ENCODE measurements at regions not wholly inside any gene's neighbourhood (a gene's known extent, or its start where the extent isn't known, plus 50 kb on each side); places are given as distances from the start of the nearest gene placed in this dataset.

DNA sequence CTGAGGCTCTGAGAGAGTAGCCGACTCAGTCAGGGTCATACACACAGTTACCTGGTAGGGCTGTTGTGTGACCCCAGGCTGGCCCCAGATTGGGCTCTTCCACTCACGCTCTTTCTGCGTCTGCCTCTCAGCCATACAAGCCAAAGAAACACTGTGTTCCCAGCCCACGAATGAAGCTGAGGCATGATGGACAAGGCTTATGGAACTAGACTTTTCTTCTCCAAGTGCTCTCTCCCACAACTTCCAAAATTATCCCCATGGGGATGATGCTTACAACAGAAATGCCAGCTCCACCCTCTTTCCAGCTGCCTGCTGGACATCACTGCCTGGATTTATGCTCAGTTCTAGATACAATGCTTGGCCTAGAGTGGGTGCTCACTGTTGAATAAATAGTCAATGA, 102.8 kb upstream of the JUN start:
- TF ChIP-seq, protein P1, sequence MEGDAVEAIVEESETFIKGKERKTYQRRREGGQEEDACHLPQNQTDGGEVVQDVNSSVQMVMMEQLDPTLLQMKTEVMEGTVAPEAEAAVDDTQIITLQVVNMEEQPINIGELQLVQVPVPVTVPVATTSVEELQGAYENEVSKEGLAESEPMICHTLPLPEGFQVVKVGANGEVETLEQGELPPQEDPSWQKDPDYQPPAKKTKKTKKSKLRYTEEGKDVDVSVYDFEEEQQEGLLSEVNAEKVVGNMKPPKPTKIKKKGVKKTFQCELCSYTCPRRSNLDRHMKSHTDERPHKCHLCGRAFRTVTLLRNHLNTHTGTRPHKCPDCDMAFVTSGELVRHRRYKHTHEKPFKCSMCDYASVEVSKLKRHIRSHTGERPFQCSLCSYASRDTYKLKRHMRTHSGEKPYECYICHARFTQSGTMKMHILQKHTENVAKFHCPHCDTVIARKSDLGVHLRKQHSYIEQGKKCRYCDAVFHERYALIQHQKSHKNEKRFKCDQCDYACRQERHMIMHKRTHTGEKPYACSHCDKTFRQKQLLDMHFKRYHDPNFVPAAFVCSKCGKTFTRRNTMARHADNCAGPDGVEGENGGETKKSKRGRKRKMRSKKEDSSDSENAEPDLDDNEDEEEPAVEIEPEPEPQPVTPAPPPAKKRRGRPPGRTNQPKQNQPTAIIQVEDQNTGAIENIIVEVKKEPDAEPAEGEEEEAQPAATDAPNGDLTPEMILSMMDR (optimal IDR thresholded peaks at IDR 0.05 in 1 of 3, IDR thresholded peaks at IDR 0.05 in 1 of 3, conservative IDR thresholded peaks at IDR 0.05 in 1 of 3; ENCODE audit: extremely low read depth in 1 of 3, insufficient read depth in 2 of 3, low read length in 3 of 3) = no peak
- no peak for TF ChIP-seq EZH2 (IDR thresholded peaks at IDR 0.05; ENCODE audit: low read length)
